ENCODE measurements at regions not wholly inside any gene's neighbourhood (a gene's known extent, or its start where the extent isn't known, plus 50 kb on each side); places are given as distances from the start of the nearest gene placed in this dataset.

DNA sequence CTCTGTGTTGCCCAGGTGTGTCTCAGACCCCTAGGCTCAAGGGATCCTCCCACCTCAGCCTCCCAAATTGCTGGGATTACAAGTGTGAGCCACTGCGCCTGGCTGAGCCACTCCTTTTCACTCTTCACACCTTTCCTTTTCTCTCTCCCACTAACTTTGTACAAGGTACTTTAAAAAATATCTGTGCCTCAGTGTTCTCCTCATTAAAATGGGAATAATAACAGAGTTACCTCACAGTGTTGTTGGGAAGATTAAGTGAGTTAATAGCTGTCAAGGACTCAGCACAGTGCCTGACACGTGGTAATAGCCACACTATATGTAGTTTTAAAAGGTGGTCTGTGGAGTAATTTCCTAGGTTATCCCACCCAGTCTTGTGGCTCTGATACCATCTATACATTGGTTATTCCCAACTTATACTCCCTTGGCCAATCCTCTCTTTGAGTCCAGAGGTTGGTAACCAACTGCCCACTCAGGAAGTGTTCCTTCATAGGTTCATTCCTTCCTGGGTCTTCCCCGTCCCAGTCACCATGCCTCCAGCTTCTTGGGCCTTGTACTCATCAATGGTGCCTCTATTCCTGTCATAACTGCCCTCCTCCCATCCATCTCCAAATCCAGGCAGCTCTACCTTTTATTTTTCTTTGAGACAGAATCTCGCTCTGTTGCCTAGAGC is 78.6 kb upstream of the NAA20 start:
- TF ChIP-seq, protein P1, sequence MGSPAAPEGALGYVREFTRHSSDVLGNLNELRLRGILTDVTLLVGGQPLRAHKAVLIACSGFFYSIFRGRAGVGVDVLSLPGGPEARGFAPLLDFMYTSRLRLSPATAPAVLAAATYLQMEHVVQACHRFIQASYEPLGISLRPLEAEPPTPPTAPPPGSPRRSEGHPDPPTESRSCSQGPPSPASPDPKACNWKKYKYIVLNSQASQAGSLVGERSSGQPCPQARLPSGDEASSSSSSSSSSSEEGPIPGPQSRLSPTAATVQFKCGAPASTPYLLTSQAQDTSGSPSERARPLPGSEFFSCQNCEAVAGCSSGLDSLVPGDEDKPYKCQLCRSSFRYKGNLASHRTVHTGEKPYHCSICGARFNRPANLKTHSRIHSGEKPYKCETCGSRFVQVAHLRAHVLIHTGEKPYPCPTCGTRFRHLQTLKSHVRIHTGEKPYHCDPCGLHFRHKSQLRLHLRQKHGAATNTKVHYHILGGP (tag by site-specific recombination; IDR thresholded peaks at IDR 0.05): no peak
- TF ChIP-seq, protein P2, sequence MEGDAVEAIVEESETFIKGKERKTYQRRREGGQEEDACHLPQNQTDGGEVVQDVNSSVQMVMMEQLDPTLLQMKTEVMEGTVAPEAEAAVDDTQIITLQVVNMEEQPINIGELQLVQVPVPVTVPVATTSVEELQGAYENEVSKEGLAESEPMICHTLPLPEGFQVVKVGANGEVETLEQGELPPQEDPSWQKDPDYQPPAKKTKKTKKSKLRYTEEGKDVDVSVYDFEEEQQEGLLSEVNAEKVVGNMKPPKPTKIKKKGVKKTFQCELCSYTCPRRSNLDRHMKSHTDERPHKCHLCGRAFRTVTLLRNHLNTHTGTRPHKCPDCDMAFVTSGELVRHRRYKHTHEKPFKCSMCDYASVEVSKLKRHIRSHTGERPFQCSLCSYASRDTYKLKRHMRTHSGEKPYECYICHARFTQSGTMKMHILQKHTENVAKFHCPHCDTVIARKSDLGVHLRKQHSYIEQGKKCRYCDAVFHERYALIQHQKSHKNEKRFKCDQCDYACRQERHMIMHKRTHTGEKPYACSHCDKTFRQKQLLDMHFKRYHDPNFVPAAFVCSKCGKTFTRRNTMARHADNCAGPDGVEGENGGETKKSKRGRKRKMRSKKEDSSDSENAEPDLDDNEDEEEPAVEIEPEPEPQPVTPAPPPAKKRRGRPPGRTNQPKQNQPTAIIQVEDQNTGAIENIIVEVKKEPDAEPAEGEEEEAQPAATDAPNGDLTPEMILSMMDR (tag by site-specific recombination; IDR thresholded peaks at IDR 0.05): no peak
- TF ChIP-seq, protein P3, sequence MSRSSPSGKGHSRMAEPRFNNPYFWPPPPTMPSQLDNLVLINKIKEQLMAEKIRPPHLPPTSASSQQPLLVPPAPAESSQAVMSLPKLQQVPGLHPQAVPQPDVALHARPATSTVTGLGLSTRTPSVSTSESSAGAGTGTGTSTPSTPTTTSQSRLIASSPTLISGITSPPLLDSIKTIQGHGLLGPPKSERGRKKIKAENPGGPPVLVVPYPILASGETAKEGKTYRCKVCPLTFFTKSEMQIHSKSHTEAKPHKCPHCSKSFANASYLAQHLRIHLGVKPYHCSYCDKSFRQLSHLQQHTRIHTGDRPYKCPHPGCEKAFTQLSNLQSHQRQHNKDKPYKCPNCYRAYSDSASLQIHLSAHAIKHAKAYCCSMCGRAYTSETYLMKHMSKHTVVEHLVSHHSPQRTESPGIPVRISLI (tag by site-specific recombination; IDR thresholded peaks at IDR 0.05): no peak
- TF ChIP-seq ZSCAN23 (tag by site-specific recombination; IDR thresholded peaks at IDR 0.05) (no peak), ZBTB48 (tag by site-specific recombination; IDR thresholded peaks at IDR 0.05) (no peak), ZNF292 (tag by site-specific recombination; IDR thresholded peaks at IDR 0.05; ENCODE audit: borderline replicate concordance, low read depth) (no peak)
- TF ChIP-seq, protein P4, sequence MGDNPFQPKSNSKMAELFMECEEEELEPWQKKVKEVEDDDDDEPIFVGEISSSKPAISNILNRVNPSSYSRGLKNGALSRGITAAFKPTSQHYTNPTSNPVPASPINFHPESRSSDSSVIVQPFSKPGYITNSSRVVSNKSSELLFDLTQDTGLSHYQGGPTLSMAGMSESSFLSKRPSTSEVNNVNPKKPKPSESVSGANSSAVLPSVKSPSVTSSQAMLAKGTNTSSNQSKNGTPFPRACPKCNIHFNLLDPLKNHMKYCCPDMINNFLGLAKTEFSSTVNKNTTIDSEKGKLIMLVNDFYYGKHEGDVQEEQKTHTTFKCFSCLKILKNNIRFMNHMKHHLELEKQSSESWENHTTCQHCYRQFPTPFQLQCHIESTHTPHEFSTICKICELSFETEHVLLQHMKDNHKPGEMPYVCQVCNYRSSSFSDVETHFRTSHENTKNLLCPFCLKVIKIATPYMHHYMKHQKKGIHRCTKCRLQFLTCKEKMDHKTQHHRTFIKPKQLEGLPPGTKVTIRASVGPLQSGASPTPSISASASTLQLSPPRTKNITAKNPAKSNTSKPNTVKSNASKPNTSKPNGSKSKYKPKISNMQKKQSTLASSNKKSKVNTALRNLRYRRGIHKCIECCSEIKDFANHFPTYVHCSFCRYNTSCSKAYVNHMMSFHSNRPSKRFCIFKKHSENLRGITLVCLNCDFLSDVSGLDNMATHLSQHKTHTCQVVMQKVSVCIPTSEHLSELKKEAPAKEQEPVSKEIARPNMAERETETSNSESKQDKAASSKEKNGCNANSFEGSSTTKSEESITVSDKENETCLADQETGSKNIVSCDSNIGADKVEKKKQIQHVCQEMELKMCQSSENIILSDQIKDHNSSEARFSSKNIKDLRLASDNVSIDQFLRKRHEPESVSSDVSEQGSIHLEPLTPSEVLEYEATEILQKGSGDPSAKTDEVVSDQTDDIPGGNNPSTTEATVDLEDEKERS (tag by site-specific recombination; IDR thresholded peaks at IDR 0.05): no peak

Measured in HEK293 (cell line).